Lung (tissue), 11 donors: ENCODE measurements at regions not wholly inside any gene's neighbourhood (a gene's known extent, or its start where the extent isn't known, plus 50 kb on each side); places are given as distances from the start of the nearest gene placed in this dataset.

ENCODE experiments used
- ATAC-seq: fragments of 200-7000 bp; cut with Tn5 transposase; one replicate; pipeline ENCODE4 v1.9.1; 2020; ENCODE audit warnings: moderate number of reproducible peaks; ENCODE audit not compliant: insufficient read depth, low FRiP score
- DNase-seq, 3 donors: peaks; one replicate each; pipeline ENCODE4 v3.0.0-alpha.2; 2013 to 2017
- H3K27ac ChIP-seq, 2 donors: one replicate each; pipeline ENCODE4 v1.5.1; 2013; ENCODE audit warnings: mild to moderate bottlenecking in 2 of 2, moderate library complexity in 2 of 2, control low read depth in 1 of 2, inconsistent platforms in 1 of 2, low read depth in 1 of 2, low read length in 1 of 2
- H3K27me3 ChIP-seq, 3 donors: one replicate each; pipeline ENCODE4 v1.5.1; 2013; ENCODE audit warnings: low read length in 2 of 3; ENCODE audit not compliant: control insufficient read depth in 3 of 3, insufficient read depth in 3 of 3
- H3K36me3 ChIP-seq, 4 donors: one replicate each; pipeline ENCODE4 v1.5.1; 2013; ENCODE audit warnings: low read length in 4 of 4, mild to moderate bottlenecking in 1 of 4, moderate library complexity in 1 of 4; ENCODE audit not compliant: control insufficient read depth in 4 of 4, insufficient read depth in 4 of 4
- H3K4me1 ChIP-seq, 5 donors: one replicate each; pipeline ENCODE4 v1.5.1; 2013; ENCODE audit warnings: low read length in 5 of 5, mild to moderate bottlenecking in 2 of 5, moderate library complexity in 1 of 5; ENCODE audit not compliant: control insufficient read depth in 5 of 5, insufficient read depth in 5 of 5
- H3K4me3 ChIP-seq: one replicate; pipeline ENCODE4 v1.5.1; 2013; ENCODE audit warnings: mild to moderate bottlenecking, control low read depth, moderate library complexity
- H3K9ac ChIP-seq, 2 donors: one replicate each; pipeline ENCODE4 v1.5.1; 2013; ENCODE audit warnings: low read length in 2 of 2, control low read depth in 1 of 2; ENCODE audit not compliant: insufficient read depth in 1 of 2
- H3K9me3 ChIP-seq, 4 donors: one replicate each; pipeline ENCODE4 v1.5.1; 2013; ENCODE audit warnings: low read length in 3 of 4, mild to moderate bottlenecking in 1 of 4, moderate library complexity in 1 of 4; ENCODE audit not compliant: control insufficient read depth in 4 of 4, insufficient read depth in 3 of 4
- CTCF ChIP-seq: IDR thresholded peaks from 2 replicates; pipeline ENCODE4 v1.5.1; 2012; ENCODE audit warnings: mild to moderate bottlenecking; ENCODE audit errors: control extremely low read depth, extremely low read depth
- WGBS, 2 donors: extraction: QIAGEN DNeasy Blood & Tissue Kit; methylation state at CpG; one replicate each; pipeline ENCODE4 v1.1.7; 2013; 5-methylcytosine and 5-hydroxymethylcytosine counted together
- donor health status: control.
- donor health status: control.
- donor health status: Bipolar disorder and iron deficiency.
- donor health status: healthy.
- donor health status: DM: yes; HTN: yes; CAD: no.

- WGBS, 2 donors = 74 to 87% methylated on average over 4 of the region's 4 CpGs
- ATAC-seq (no peak), DNase-seq (no peak)
- Histone ChIP-seq H3K36me3 (no peaks in the 10 kb centered on the region), H3K27me3 (no peaks in the 10 kb centered on the region), H3K9ac (no peak overlapping the region), H3K27ac (no peak overlapping the region), H3K4me3 (no peak overlapping the region), H3K4me1 (no peaks in the 10 kb centered on the region), H3K9me3 (no peaks in the 10 kb centered on the region)
- TF ChIP-seq CTCF = no peak
Observed at GRCh38 chr6:112663698-112664097, 316.6 kb downstream of the RFPL4B start.

- no peak overlapping the region for H3K4me3 ChIP-seq
- ATAC-seq = no peak
- no peak for TF ChIP-seq CTCF
- no peaks in the 10 kb centered on the region for H3K36me3 ChIP-seq
- no peak overlapping the region for H3K27ac ChIP-seq
- WGBS, 2 donors = 80% methylated on average over 2 of the region's 2 CpGs
- no peak for DNase-seq
- no peak overlapping the region for H3K9ac ChIP-seq
- H3K27me3 ChIP-seq = no peaks in the 10 kb centered on the region
- no peaks in the 10 kb centered on the region for H3K9me3 ChIP-seq
- H3K4me1 ChIP-seq = no peaks in the 10 kb centered on the region
Observed at GRCh38 chr6:112665114-112665513, 318.0 kb downstream of the RFPL4B start.

DNA sequence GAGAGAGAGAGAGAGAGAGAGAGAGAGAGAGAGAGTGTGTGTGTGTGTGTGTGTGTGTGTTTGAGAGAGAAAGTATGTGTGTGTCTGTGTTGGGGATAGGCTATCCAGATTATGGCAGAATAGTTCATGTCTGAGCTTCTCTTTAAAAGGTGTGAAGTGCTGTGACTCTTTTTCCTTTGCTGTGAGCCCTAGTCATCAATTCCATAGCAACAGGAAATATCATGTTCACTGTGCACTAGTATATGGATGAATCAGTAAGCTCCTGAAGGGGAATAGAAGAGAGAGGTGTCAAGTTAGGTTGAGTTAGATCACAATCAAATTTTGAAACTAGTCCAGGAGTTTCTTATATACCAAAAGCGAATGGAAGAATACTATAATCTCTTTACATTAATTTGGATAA lies 318.7 kb downstream of the RFPL4B start:
- Histone ChIP-seq H3K4me3 (no peak overlapping the region), H3K36me3 (no peaks in the 10 kb centered on the region), H3K27me3 (no peaks in the 10 kb centered on the region), H3K4me1 (no peaks in the 10 kb centered on the region), H3K9me3 (no peaks in the 10 kb centered on the region), H3K9ac (no peak overlapping the region), H3K27ac (no peak overlapping the region)
- TF ChIP-seq CTCF = no peak
- 89 to 93% methylated on average over 1 of the region's 1 CpG for WGBS, 2 donors
- no peak for DNase-seq
- ATAC-seq = no peak

GRCh38 chr6:112667427-112667826 lies 320.3 kb downstream of the RFPL4B start:
- no peak overlapping the region for H3K4me3 ChIP-seq
- no peaks in the 10 kb centered on the region for H3K4me1 ChIP-seq
- H3K9me3 ChIP-seq = no peaks in the 10 kb centered on the region
- no peaks in the 10 kb centered on the region for H3K36me3 ChIP-seq
- no peaks in the 10 kb centered on the region for H3K27me3 ChIP-seq
- ATAC-seq (no peak), DNase-seq (no peak)
- no peak for TF ChIP-seq CTCF
- H3K9ac ChIP-seq = no peak overlapping the region
- no peak overlapping the region for H3K27ac ChIP-seq
